HEK293T (cell line): ENCODE measurements at regions not wholly inside any gene's neighbourhood (a gene's known extent, or its start where the extent isn't known, plus 50 kb on each side); places are given as distances from the start of the nearest gene placed in this dataset.
"Not testable (repeated sequence)": the region's sequence is repeated elsewhere in the genome, so short reads cannot be mapped to it uniquely, and the experiment has no call there.

ENCODE experiments used
- CTCF ChIA-PET: fragments of 350-600 bp; formaldehyde crosslinking; extraction: SDS; loops from one replicate; lab custom pipeline; 2021; ENCODE audit warnings: antibody characterized with exemption, inconsistent platforms; lab: Yijun Ruan, JAX
- POLR2A ChIA-PET: fragments of 350-600 bp; formaldehyde crosslinking; extraction: SDS; loops from one replicate; lab custom pipeline; 2020; ENCODE audit warnings: antibody characterized with exemption, inconsistent platforms; lab: Yijun Ruan, JAX
- DNase-seq: peaks from one replicate; pipeline ENCODE4 v3.0.0; 2012; ENCODE audit warnings: mixed read lengths; ENCODE audit errors: extremely low spot score
- ARNT ChIP-seq: fragments of 450-650 bp; IDR thresholded peaks from 2 replicates; pipeline ENCODE4 v1.6.1; 2017; ENCODE audit warnings: mild to moderate bottlenecking
- BHLHE40 ChIP-seq: fragments of 450-650 bp; IDR thresholded peaks from 2 replicates; pipeline ENCODE4 v1.6.1; 2016; ENCODE audit warnings: mild to moderate bottlenecking, moderate library complexity, borderline replicate concordance
- CTBP1 ChIP-seq: fragments of 450-650 bp; IDR thresholded peaks from 2 replicates; pipeline ENCODE4 v1.6.1; 2016; ENCODE audit warnings: borderline replicate concordance
- ELF4 ChIP-seq: fragments of 450-650 bp; IDR thresholded peaks from 2 replicates; pipeline ENCODE4 v1.6.1; 2017; ENCODE audit warnings: antibody characterized with exemption
- FOXA1 ChIP-seq: fragments of 450-650 bp; IDR thresholded peaks from 2 replicates; pipeline ENCODE4 v1.6.1; 2016; ENCODE audit warnings: mild to moderate bottlenecking
- FOXK2 ChIP-seq: fragments of 450-650 bp; IDR thresholded peaks from 2 replicates; pipeline ENCODE4 v1.6.1; 2016; ENCODE audit warnings: mild to moderate bottlenecking
- FOXM1 ChIP-seq: fragments of 450-650 bp; IDR thresholded peaks from 2 replicates; pipeline ENCODE4 v1.6.1; 2017; ENCODE audit warnings: mild to moderate bottlenecking, borderline replicate concordance
- HDGF ChIP-seq: fragments of 450-650 bp; IDR thresholded peaks from 2 replicates; pipeline ENCODE4 v1.6.1; 2017; ENCODE audit warnings: antibody characterized with exemption, borderline replicate concordance
- L3MBTL2 ChIP-seq: fragments of 450-650 bp; conservative IDR thresholded peaks from 2 replicates; pipeline ENCODE4 v1.6.1; 2016; ENCODE audit warnings: mild to moderate bottlenecking
- LEF1 ChIP-seq: fragments of 450-650 bp; IDR thresholded peaks from 2 replicates; pipeline ENCODE4 v1.6.1; 2017; ENCODE audit warnings: mild to moderate bottlenecking, borderline replicate concordance
- NFRKB ChIP-seq: fragments of 450-650 bp; IDR thresholded peaks from 2 replicates; pipeline ENCODE4 v1.6.1; 2016; ENCODE audit warnings: mild to moderate bottlenecking, moderate library complexity
- PKNOX1 ChIP-seq: fragments of 450-650 bp; IDR thresholded peaks from 2 replicates; pipeline ENCODE4 v1.6.1; 2016
- SP1 ChIP-seq: fragments of 450-650 bp; IDR thresholded peaks from 2 replicates; pipeline ENCODE4 v1.6.1; 2017
- SUZ12 ChIP-seq: fragments of 450-650 bp; IDR thresholded peaks from 2 replicates; pipeline ENCODE4 v1.6.1; 2016; ENCODE audit warnings: mild to moderate bottlenecking
- TARDBP ChIP-seq: fragments of 450-650 bp; IDR thresholded peaks from 2 replicates; pipeline ENCODE4 v1.6.1; 2016
- ZNF384 ChIP-seq: fragments of 450-650 bp; IDR thresholded peaks from 2 replicates; pipeline ENCODE4 v1.6.1; 2016

GRCh38 chr18:21968338-21968737 is 201.1 kb upstream of the GATA6 start:
- ChIA-PET CTCF (interaction anchor here (0.6 to 1.5 kb wide), 2 partner anchors 13 to 31 kb away, joined by 3 to 6 read pairs; no protein-coding TSS in a partner anchor), POLR2A (no interaction called here)
- no peak for DNase-seq
- no peak for TF ChIP-seq ZNF384
- TF ChIP-seq NFRKB = no peak
- TF ChIP-seq FOXM1 = no peak
- TF ChIP-seq L3MBTL2 = no peak
- no peak for TF ChIP-seq ARNT
- TF ChIP-seq SUZ12 = no peak
- no peak for TF ChIP-seq TARDBP
- TF ChIP-seq FOXA1 = no peak
- no peak for TF ChIP-seq PKNOX1
- TF ChIP-seq FOXK2 = no peak
- TF ChIP-seq SP1 = no peak

DNA sequence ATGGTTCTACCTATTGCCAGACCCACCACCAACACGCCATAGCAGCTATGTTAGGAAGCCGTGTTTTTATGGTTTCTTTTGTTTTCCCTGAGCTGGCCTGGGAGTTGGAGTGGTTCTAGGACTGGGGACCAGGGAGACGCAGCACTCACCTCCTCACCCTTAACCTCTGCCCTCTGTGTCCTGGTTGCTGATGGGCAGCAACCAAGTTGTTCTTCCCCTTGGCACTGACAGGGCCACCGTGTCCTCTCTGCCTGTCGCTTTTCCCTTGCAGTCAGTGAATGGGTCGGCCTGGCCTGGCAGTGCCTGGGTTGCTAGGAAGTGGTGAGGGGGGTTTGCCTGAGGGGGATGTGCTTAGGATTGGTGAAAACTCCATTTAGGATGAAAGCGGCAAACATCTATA is 197.1 kb upstream of the GATA6 start:
- TF ChIP-seq FOXA1 (no peak), ELF4 (no peak)
- no peak for DNase-seq
- CTCF ChIA-PET = interaction anchor here (0.6 kb wide), 1 partner anchor 32 kb away, joined by 3 read pairs; no protein-coding TSS in a partner anchor
- POLR2A ChIA-PET = no interaction called here

GRCh38 chr18:21975954-21976353 is 193.4 kb upstream of the GATA6 start:
- POLR2A ChIA-PET, CTCF ChIA-PET, DNase-seq: not testable (repeated sequence)

GRCh38 chr18:21978546-21979170 is 190.7 kb upstream of the GATA6 start:
- ChIA-PET CTCF (no interaction called here), POLR2A (no interaction called here)
- DNase-seq = no peak
- no peak for TF ChIP-seq ZNF384
- TF ChIP-seq BHLHE40 = no peak
- TF ChIP-seq NFRKB = no peak
- no peak for TF ChIP-seq FOXK2
- no peak for TF ChIP-seq CTBP1
- TF ChIP-seq TARDBP = no peak
- no peak for TF ChIP-seq L3MBTL2
- no peak for TF ChIP-seq SUZ12
- TF ChIP-seq ARNT = no peak
- no peak for TF ChIP-seq PKNOX1
- TF ChIP-seq FOXA1 = no peak
- TF ChIP-seq ELF4 = no peak

- CTCF ChIA-PET = no interaction called here
- TF ChIP-seq PKNOX1 (peak; percentile 80), SUZ12 (no peak)
- no peak for DNase-seq
- POLR2A ChIA-PET = no interaction called here
These were observed 190.2 kb upstream of the GATA6 start for GRCh38 chr18:21979171-21979560.

DNA sequence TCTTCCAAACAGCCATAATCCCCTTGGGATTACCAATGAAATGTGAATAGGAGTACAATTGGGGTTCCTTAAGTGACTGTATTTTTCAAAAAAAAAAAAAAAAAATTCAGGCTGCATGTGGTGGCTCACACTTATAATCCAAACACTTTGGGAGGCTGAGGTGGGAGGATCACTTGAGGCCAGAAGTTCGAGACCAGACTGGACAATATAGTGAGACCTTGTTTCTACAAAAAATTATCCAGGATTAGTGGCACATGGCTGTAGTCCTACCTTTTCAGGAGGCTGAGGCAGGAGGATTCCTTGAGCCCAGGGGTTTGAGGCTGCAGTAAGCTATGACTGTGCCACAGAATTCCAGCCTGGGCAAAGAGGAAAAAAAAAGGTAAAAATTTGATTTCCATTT is 189.6 kb upstream of the GATA6 start:
- DNase-seq = no peak
- TF ChIP-seq TARDBP (no peak), PKNOX1 (no peak), L3MBTL2 (no peak), SUZ12 (no peak), HDGF (no peak), ARNT (no peak), SP1 (no peak), ELF4 (no peak), CTBP1 (no peak), FOXM1 (no peak), NFRKB (no peak)
- ChIA-PET CTCF (interaction anchor here (0.5 kb wide), 1 partner anchor 985 kb away, joined by 4 read pairs; no protein-coding TSS in a partner anchor), POLR2A (no interaction called here)

- ChIA-PET POLR2A (interaction anchor here (1.3 kb wide), 1 partner anchor 188 kb away, joined by 3 read pairs; the partner anchor contains the start of gene GATA6), CTCF (interaction anchor here (0.8 to 1.1 kb wide), 3 partner anchors 16 to 24 kb away, joined by 3 read pairs; no protein-coding TSS in a partner anchor)
- TF ChIP-seq PKNOX1 (no peak), ZNF384 (no peak), L3MBTL2 (no peak), FOXK2 (no peak), LEF1 (no peak), CTBP1 (no peak), NFRKB (no peak), SUZ12 (no peak), HDGF (no peak), TARDBP (no peak), BHLHE40 (no peak), ARNT (no peak), ELF4 (no peak), FOXM1 (no peak), FOXA1 (no peak), SP1 (no peak)
- DNase-seq = no peak
These were observed 188.6 kb upstream of the GATA6 start for GRCh38 chr18:21980744-21981143.

DNA sequence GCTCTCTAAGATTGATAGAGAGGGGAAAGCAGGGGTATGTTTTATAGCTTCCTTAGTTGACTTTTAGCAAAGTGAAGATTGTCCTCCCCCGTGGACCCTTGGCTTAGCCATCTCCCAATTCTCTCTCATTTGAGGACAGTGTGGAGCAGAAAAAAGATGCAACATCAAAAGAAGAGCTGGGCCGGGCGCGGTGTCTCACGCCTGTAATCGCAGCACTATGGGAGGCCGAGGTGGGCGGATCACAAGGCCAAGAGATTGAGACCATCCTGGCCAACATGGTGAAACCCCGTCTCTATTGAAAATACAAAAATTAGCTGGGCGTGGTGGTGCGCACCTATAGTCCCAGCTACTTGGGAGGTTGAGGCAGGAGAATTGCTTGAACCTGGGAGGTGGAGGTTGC is 187.9 kb upstream of the GATA6 start:
- ChIA-PET POLR2A (interaction anchor here (1.3 kb wide), 1 partner anchor 188 kb away, joined by 3 read pairs; the partner anchor contains the start of gene GATA6), CTCF (interaction anchor here (0.6 to 1.1 kb wide), 4 partner anchors 16 to 397 kb away, joined by 3 to 4 read pairs (median 3); no protein-coding TSS in a partner anchor)

More for the DNA sequence above, 187.9 kb upstream of the GATA6 start:
- not testable (repeated sequence) for DNase-seq
